Esophagus squamous epithelium (tissue), 5 donors: ENCODE measurements at regions not wholly inside any gene's neighbourhood (a gene's known extent, or its start where the extent isn't known, plus 50 kb on each side); places are given as distances from the start of the nearest gene placed in this dataset.

Source experiments
- DNase-seq: peaks from one replicate; lab custom pipeline; 2025; lab: John Stamatoyannopoulos, UW
- H3K27ac ChIP-seq, 4 donors: fragments of 200-600 bp; sonication (generic); one replicate each; pipeline ENCODE4 v1.5.1; 2016 to 2019; ENCODE audit warnings: mild to moderate bottlenecking in 1 of 4
- H3K27me3 ChIP-seq, 4 donors: fragments of 200-600 bp; sonication (generic); 1 replicate in 3 of 4; 2 replicates in 1 of 4; pipeline versions ENCODE4 v1.5.1 to v1.6.0; 2017 to 2021; ENCODE audit warnings: antibody characterized with exemption in 1 of 4
- H3K36me3 ChIP-seq, 3 donors: fragments of 200-600 bp; sonication (generic); one replicate each; pipeline ENCODE4 v1.5.1; 2016 to 2019
- H3K4me1 ChIP-seq, 3 donors: fragments of 200-600 bp; sonication (generic); one replicate each; pipeline ENCODE4 v1.5.1; 2017 to 2019
- H3K4me3 ChIP-seq, 4 donors: fragments of 200-600 bp; sonication (generic); 1 replicate in 3 of 4; 2 replicates in 1 of 4; pipeline ENCODE4 v1.5.1; 2016 to 2019; ENCODE audit warnings: mild to moderate bottlenecking in 2 of 4, moderate library complexity in 1 of 4
- H3K9me3 ChIP-seq, 3 donors: fragments of 200-600 bp; sonication (generic); one replicate each; pipeline ENCODE4 v1.5.1; 2016 to 2019
- CTCF ChIP-seq, 6 experiments: fragments of 450-650 bp in 4 of 6; fragments of 200-600 bp in 2 of 6; sonication (generic) in 2 of 6; IDR thresholded peaks; one replicate each; pipeline ENCODE4 v1.5.1; 2016 to 2019; ENCODE audit warnings: antibody characterized with exemption in 6 of 6, mild to moderate bottlenecking in 4 of 6, moderate library complexity in 4 of 6
- POLR2A ChIP-seq, 4 donors: fragments of 450-650 bp; IDR thresholded peaks; one replicate each; pipeline ENCODE4 v1.6.1; 2017; ENCODE audit warnings: antibody characterized with exemption in 4 of 4, mild to moderate bottlenecking in 4 of 4, moderate library complexity in 3 of 4
- WGBS, 2 donors: methylation state at CpG; one replicate each; pipeline ENCODE4 v1.1.5; 2018; 5-methylcytosine and 5-hydroxymethylcytosine counted together
- intact Hi-C: fragments of 100-400 bp; cut with DNase I; formaldehyde crosslinking; loops from one replicate; pipeline ENCODE4 v1.15.0; 2022
- donor health status: DM: yes; HTN: yes; CAD: no.

GRCh38 chr13:44810061-44810840, 179.0 kb downstream of the NUFIP1 start:
- WGBS, 2 donors: 71 to 75% methylated on average over 5 of the region's 5 CpGs
- TF ChIP-seq CTCF (IDR thresholded peaks at IDR 0.05) (no peak), POLR2A (IDR thresholded peaks at IDR 0.05) (no peak)
- H3K36me3 ChIP-seq: no peaks in the 10 kb centered on the region
- H3K27ac ChIP-seq: no peak overlapping the region
- peaks cover 0 to 7% (median 0%) of the 10 kb centered on the region in 3 donors for H3K4me1 ChIP-seq
- no peaks in the 10 kb centered on the region for H3K27me3 ChIP-seq
- intact Hi-C loops: no loop called here
- no peak for DNase-seq
- H3K9me3 ChIP-seq: no peaks in the 10 kb centered on the region
- H3K4me3 ChIP-seq: no peak overlapping the region

GRCh38 chr13:44809190-44809589, 180.1 kb downstream of the NUFIP1 start:
- Histone ChIP-seq H3K36me3 (no peaks in the 10 kb centered on the region), H3K27me3 (no peaks in the 10 kb centered on the region), H3K27ac (no peak overlapping the region), H3K4me1 (peaks cover 0 to 13% (median 0%) of the 10 kb centered on the region in 3 donors), H3K4me3 (no peak overlapping the region), H3K9me3 (no peaks in the 10 kb centered on the region)
- no peak for DNase-seq
- TF ChIP-seq CTCF (IDR thresholded peaks at IDR 0.05): no peak
- TF ChIP-seq POLR2A (IDR thresholded peaks at IDR 0.05): no peak
- WGBS, 2 donors: 76 to 86% methylated on average over 8 to 9 of the region's 9 CpGs
- intact Hi-C loops: no loop called here

- TF ChIP-seq CTCF (IDR thresholded peaks at IDR 0.05) (no peak), POLR2A (IDR thresholded peaks at IDR 0.05) (no peak)
- Histone ChIP-seq H3K36me3 (no peaks in the 10 kb centered on the region), H3K4me1 (peaks cover 0 to 15% (median 0%) of the 10 kb centered on the region in 3 donors), H3K27me3 (no peaks in the 10 kb centered on the region), H3K27ac (no peak overlapping the region), H3K4me3 (no peak overlapping the region), H3K9me3 (no peaks in the 10 kb centered on the region)
- intact Hi-C loops: no loop called here
- DNase-seq: no peak
- 78 to 94% methylated on average over 1 of the region's 1 CpG for WGBS, 2 donors
These were observed 181.1 kb downstream of the NUFIP1 start for GRCh38 chr13:44808185-44808584.

- TF ChIP-seq CTCF (IDR thresholded peaks at IDR 0.05) (no peak), POLR2A (IDR thresholded peaks at IDR 0.05) (no peak)
- H3K4me3 ChIP-seq: no peak overlapping the region
- no peak overlapping the region for H3K27ac ChIP-seq
- WGBS, 2 donors: 87 to 92% methylated on average over 5 of the region's 5 CpGs
- DNase-seq: no peak
- no peaks in the 10 kb centered on the region for H3K9me3 ChIP-seq
- peaks cover 0 to 20% (median 0%) of the 10 kb centered on the region in 3 donors for H3K4me1 ChIP-seq
- intact Hi-C loops: no loop called here
- H3K36me3 ChIP-seq: no peaks in the 10 kb centered on the region
- H3K27me3 ChIP-seq: no peaks in the 10 kb centered on the region
These were observed 181.7 kb downstream of the NUFIP1 start for GRCh38 chr13:44807449-44808034.

- TF ChIP-seq CTCF (IDR thresholded peaks at IDR 0.05) (no peak), POLR2A (IDR thresholded peaks at IDR 0.05) (no peak)
- 93% methylated on average over 10 of the region's 10 CpGs; no CpG with 5 or more reads in 1 of the 2 donors for WGBS, 2 donors
These were observed 182.4 kb downstream of the NUFIP1 start for GRCh38 chr13:44806826-44807225.

More at GRCh38 chr13:44806826-44807225, 182.4 kb downstream of the NUFIP1 start:
- Histone ChIP-seq H3K4me3 (no peak overlapping the region), H3K27ac (no peak overlapping the region), H3K27me3 (no peaks in the 10 kb centered on the region), H3K36me3 (no peaks in the 10 kb centered on the region), H3K4me1 (peaks cover 0 to 27% (median 5%) of the 10 kb centered on the region in 3 donors), H3K9me3 (no peaks in the 10 kb centered on the region)
- intact Hi-C loops: no loop called here
- no peak for DNase-seq
